Stimulated activated effector memory CD8-positive, alpha-beta T cell treated with anti-CD3 and anti-CD28 coated beads, Interleukin-12 subunit alpha, Interleukin-12 subunit beta, amount 100 ng/mL, for 72 hours (primary cell): ENCODE measurements at regions not wholly inside any gene's neighbourhood (a gene's known extent, or its start where the extent isn't known, plus 50 kb on each side); places are given as distances from the start of the nearest gene placed in this dataset.

Experiments used
- ATAC-seq: fragments of 150-1000 bp; cut with Tn5 transposase; 2 replicates; pipeline ENCODE4 v1.10.0; 2021
- DNase-seq, 2 donors: peaks; one replicate each; pipeline ENCODE4 v3.0.0; 2021 to 2022; ENCODE audit warnings: low spot score in 2 of 2
- H3K27ac Mint-ChIP-seq: one replicate; pipeline ENCODE4 v1.8.0; 2022; ENCODE audit warnings: mild to moderate bottlenecking, mixed read lengths
- H3K36me3 Mint-ChIP-seq: one replicate; pipeline ENCODE4 v1.8.0; 2022; ENCODE audit warnings: mild to moderate bottlenecking, mixed read lengths
- H3K4me1 Mint-ChIP-seq: one replicate; pipeline ENCODE4 v1.8.0; 2022; ENCODE audit warnings: mixed read lengths
- H3K4me3 Mint-ChIP-seq: one replicate; pipeline ENCODE4 v1.8.0; 2022; ENCODE audit warnings: mild to moderate bottlenecking, mixed read lengths
- H3K9me3 Mint-ChIP-seq: one replicate; pipeline ENCODE4 v1.8.0; 2022; ENCODE audit warnings: mixed read lengths

DNA sequence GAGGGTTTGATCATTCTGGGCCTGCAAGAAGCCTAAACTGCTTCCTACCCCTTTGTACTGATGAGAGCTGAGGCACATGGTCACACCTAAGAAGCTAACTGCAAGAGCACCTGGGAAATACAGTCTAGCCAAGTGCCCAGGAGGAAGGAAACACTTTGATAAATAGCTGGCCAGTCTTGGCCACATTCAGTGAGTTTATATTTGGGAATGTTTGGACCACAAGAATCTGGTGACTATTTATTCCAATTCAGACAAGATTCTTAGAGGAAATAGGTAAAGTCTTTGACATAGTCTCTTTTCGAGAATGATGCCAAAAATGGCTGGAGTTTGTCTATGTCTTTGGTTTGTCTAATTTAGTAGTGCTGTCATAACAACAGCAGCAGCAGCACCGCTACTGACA is 213.6 kb downstream of the KIF20B start:
- Mint-ChIP-seq H3K36me3 (no peaks in the 10 kb centered on the region), H3K4me1 (no peaks in the 10 kb centered on the region), H3K27ac (no peak overlapping the region), H3K4me3 (no peak overlapping the region), H3K9me3 (no peaks in the 10 kb centered on the region)
- no peak for DNase-seq
- no peak for ATAC-seq

DNA sequence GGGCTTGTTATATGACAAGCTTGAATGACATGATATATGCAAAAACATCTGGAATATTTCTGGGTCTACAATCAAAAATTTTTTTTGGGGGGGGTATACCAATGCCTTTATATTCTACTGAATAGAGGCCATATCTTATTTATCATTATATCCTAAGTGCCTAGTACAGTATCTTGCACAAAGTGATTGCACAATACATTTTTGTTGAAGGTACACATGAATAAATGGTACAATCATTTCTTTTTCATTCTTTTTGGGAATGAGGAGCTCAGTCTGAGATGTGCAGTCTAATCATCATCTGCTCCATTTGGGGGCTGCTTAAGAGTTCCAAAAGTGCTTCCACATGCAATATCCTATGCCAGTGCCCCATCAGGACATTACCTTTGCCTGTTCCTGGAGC is 214.6 kb downstream of the KIF20B start:
- no peaks in the 10 kb centered on the region for H3K9me3 Mint-ChIP-seq
- no peak for ATAC-seq
- no peaks in the 10 kb centered on the region for H3K36me3 Mint-ChIP-seq
- H3K4me3 Mint-ChIP-seq: no peak overlapping the region
- H3K27ac Mint-ChIP-seq: no peak overlapping the region
- DNase-seq: no peak
- no peaks in the 10 kb centered on the region for H3K4me1 Mint-ChIP-seq

DNA sequence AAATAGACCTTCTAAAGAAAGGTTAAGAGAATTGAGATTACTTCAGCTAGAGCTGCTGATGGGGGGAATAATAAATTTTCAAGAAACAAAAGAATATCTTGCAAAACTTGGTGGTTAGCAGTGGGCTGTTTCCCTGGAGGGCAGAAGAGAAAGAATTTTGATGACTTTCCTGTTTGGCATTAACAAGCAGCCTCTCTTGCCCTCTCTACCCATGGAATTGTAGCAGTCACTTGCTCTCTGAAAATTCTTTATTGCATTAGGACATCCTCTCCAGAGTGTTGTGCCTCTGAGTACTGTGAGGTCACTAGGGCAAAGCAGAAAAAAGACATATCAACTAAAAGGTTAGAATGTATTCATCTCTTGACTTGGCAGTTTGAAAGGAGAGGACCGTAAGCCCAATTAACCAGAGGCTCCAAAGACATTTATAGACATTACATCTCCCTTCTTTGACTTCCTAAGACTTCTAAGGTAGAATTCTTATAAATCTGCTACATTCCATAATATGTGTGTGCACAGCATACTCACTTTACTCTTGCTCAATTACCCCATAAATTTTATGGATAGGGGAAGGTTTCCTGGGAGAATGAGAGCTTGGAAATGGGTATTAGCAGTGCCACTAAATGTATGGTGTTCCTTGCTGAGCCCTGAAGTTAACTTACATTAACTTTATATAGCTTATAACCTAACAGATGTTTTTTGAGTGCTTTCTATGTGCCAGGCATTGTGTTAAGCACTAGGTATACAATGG is 215.3 kb downstream of the KIF20B start:
- H3K36me3 Mint-ChIP-seq: no peaks in the 10 kb centered on the region
- DNase-seq: no peak
- ATAC-seq: no peak

DNA sequence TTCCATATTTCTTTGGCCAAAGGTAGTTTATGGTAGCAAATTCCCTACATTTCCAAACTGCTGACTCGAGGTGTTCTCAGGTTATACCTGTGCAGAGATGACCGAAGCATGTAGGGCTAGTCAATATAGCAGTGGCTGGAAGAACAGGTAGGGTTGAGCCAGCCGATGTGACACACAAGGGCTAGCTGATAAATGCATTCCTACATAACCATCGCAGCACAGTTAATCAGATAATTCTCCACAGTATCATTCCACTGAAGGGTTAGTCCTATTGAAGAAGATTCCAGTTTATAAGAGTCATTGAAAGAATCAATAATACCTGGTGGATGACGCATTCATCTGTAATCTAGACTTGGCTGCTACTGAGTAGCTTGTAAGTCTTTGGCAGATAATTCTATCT is 220.0 kb downstream of the KIF20B start:
- H3K4me3 Mint-ChIP-seq: no peak overlapping the region
- no peaks in the 10 kb centered on the region for H3K36me3 Mint-ChIP-seq
- ATAC-seq (no peak), DNase-seq (no peak)
- H3K9me3 Mint-ChIP-seq: no peaks in the 10 kb centered on the region
- H3K4me1 Mint-ChIP-seq: no peaks in the 10 kb centered on the region
- no peak overlapping the region for H3K27ac Mint-ChIP-seq

More for the DNA sequence above, 215.3 kb downstream of the KIF20B start:
- no peaks in the 10 kb centered on the region for H3K9me3 Mint-ChIP-seq
- H3K4me1 Mint-ChIP-seq: no peaks in the 10 kb centered on the region
- no peak overlapping the region for H3K4me3 Mint-ChIP-seq
- no peak overlapping the region for H3K27ac Mint-ChIP-seq

DNA sequence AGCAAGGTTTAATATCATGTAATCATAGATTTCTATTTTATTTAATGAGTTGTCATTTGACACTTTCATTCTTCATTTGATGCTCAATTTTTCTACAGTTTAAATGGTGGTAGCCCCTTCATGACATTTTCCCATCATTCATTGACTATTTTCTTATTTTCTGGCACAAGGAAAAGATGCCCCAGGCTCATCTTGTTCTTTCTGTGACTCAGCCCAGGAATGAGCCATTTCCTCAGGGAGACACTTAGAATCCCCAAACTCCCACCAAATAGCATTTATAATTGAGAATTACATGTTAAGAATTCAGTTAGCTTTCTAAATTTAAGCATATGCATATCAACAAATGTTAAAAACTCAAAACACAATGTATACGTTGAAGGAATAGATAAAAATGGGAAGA is 222.3 kb downstream of the KIF20B start:
- Mint-ChIP-seq H3K36me3 (no peaks in the 10 kb centered on the region), H3K4me3 (no peak overlapping the region), H3K27ac (no peak overlapping the region), H3K4me1 (no peaks in the 10 kb centered on the region), H3K9me3 (no peaks in the 10 kb centered on the region)
- DNase-seq: no peak
- no peak for ATAC-seq

DNA sequence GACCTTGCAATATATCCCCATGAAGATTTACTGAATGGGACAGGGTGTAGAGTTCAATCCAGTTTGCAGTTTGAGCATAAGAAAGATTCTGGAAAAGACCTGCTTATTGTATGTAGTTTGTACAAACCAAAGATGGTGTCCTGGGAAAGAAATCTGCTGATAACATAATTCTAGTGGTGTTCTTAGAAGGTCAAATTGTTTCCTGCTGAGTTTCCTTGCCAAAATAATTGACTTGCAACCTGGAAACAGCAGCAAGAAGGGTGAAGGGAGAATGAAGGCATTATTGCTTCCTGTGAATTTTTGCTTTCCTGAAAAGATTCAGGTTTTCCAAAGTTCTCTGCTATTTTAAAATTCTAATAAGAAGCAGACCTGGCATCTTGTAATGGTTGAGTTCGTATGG is 222.9 kb downstream of the KIF20B start:
- H3K27ac Mint-ChIP-seq: no peak overlapping the region

DNA sequence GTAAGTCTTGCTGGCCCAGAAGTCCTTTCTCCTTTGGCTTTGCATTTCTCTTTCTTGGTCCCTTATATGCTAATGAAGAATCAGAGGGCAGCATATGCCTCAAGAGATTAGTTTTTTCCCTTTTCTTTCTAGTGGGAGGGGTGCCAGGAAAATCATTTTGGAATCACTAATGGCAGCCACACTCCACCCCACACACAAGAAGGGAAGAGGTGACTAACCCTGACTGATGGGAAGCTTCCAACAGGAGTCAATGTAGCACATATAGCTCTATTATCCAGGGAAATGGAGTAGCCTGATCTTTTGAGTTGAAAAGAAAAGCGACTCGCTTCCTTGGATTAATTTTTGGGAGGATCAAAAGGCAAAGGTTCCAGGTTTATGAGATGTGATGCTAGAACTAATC is 225.3 kb downstream of the KIF20B start:
- Mint-ChIP-seq H3K27ac (no peak overlapping the region), H3K9me3 (no peaks in the 10 kb centered on the region), H3K4me3 (no peak overlapping the region), H3K36me3 (no peaks in the 10 kb centered on the region), H3K4me1 (no peaks in the 10 kb centered on the region)
- DNase-seq (no peak), ATAC-seq (no peak)

More for the DNA sequence above, 222.9 kb downstream of the KIF20B start:
- H3K4me3 Mint-ChIP-seq: no peak overlapping the region
- ATAC-seq (no peak), DNase-seq (no peak)
- no peaks in the 10 kb centered on the region for H3K9me3 Mint-ChIP-seq
- no peaks in the 10 kb centered on the region for H3K36me3 Mint-ChIP-seq
- H3K4me1 Mint-ChIP-seq: no peaks in the 10 kb centered on the region

DNA sequence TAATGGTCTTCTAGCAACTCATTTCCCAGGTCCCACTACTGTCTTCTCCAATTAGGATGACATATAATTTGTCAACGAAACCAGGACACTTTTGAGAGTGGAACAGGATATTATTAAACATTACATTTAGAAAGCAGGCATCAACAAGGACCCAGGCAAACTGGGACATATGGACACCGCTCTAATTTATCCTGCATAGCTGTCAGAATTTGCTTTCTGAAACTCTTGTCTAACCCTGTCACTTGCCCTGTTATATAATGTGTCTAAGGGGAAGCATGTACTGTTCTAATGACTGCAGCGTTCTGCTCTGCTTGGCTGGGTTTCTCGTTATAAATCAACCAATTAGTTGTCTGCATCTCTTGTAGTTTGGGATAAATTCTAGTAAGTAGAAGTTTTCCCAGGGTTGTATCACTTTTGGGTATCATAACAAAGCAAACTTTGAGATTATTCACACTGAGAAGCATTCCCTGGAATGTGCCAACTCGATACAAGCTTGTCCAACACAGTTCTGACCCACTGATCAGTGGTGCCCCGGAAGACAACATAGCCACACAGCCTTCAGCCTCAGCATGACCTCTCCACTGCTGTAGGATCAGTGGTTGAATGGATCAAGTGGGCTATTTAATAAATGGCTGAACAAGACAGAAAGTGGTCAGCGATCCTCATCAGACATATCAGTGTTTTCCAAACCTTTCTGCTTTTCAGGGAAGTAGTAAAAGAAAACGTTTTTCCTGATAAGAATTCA is 228.1 kb downstream of the KIF20B start:
- Mint-ChIP-seq H3K27ac (no peak overlapping the region), H3K4me3 (no peak overlapping the region), H3K36me3 (no peaks in the 10 kb centered on the region), H3K9me3 (no peaks in the 10 kb centered on the region), H3K4me1 (no peaks in the 10 kb centered on the region)
- ATAC-seq: no peak
- DNase-seq: no peak

DNA sequence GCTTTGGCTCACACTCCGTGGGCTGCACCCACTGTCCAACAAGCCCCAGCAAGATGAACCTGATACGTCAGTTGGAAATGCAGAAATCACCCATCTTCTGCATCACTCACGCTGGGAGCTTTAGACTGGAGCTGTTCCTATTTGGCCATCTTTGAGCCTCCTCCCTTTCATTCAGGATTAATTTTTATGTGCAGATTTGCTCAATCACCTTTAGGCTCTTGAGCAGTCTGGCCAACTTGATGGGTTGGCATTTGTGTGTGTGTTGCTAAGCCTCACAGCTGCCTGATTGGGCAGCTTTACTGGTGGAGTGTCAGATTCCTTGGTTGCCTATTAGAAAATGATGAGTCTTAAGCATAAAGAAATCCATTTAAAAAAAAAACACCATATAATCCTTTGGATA is 236.1 kb downstream of the KIF20B start:
- Mint-ChIP-seq H3K4me1 (no peaks in the 10 kb centered on the region), H3K4me3 (no peak overlapping the region), H3K36me3 (no peaks in the 10 kb centered on the region), H3K27ac (no peak overlapping the region), H3K9me3 (no peaks in the 10 kb centered on the region)
- no peak for ATAC-seq
- no peak for DNase-seq

DNA sequence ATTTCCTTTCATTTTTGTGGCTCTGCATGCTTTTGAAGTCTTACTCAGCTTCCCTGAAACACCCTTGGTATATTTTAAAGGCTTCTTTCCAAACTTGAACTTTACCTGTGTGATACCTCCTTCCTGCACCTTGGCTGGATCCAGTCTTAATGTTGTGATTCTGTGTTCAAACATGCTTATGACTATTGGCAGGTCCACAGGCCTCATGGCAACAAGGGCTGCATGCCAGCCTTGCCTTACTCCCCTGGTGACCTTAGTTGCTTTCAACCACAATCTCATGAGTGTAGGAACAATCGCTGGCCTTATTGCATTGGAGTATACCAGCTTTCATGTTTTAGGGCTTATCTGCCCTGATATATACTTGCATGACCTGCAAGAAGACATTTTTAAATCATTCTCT is 238.7 kb downstream of the KIF20B start:
- H3K4me1 Mint-ChIP-seq: no peaks in the 10 kb centered on the region
- no peak overlapping the region for H3K4me3 Mint-ChIP-seq
- DNase-seq: no peak
- ATAC-seq: no peak
- H3K9me3 Mint-ChIP-seq: no peaks in the 10 kb centered on the region
- H3K36me3 Mint-ChIP-seq: no peaks in the 10 kb centered on the region
- H3K27ac Mint-ChIP-seq: no peak overlapping the region

DNA sequence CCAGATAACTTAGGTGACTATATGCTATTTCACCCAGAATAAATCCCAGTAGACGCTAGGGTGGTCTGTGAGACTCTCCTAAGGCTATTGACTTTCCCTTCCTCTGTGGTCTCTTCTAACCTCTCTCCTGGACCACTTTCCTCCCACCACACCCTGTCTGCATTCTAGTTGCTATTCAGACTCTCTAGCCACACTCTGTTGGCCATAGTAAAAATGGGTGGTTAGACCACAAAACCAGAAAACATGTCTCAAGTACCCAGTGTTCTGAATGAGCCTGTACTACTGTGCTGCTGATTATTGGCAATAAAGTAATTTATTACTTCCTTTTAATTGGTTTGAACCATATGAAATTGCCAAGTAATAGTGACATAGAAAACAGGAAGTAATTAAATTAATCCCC is 240.8 kb downstream of the KIF20B start:
- Mint-ChIP-seq H3K4me1 (peaks cover 9% of the 10 kb centered on the region), H3K36me3 (no peaks in the 10 kb centered on the region), H3K4me3 (no peak overlapping the region), H3K9me3 (no peaks in the 10 kb centered on the region), H3K27ac (no peak overlapping the region)
- ATAC-seq: no peak
- no peak for DNase-seq

DNA sequence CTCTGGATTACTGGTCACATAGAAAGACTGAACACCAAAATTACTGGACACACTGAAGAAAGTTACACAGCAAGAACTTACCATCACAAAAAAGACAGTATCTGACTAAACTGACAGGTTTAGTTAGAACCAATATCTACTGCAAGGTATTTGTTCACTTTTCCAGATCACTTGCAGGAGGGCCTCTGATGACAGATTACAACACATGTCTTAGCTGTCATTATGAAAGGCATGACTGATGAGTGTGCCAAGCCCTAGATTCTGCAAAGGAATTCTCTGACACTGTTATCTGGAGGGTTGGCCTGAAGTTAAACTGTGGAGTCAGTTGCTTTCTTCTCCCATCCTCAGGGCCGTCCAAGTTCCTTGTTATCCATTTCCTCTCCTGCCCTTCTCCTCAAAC is 242.7 kb downstream of the KIF20B start:
- no peak for DNase-seq
- no peak for ATAC-seq
- no peaks in the 10 kb centered on the region for H3K9me3 Mint-ChIP-seq
- H3K4me1 Mint-ChIP-seq: peaks cover 9% of the 10 kb centered on the region
- H3K36me3 Mint-ChIP-seq: no peaks in the 10 kb centered on the region
- H3K27ac Mint-ChIP-seq: no peak overlapping the region
- no peak overlapping the region for H3K4me3 Mint-ChIP-seq

DNA sequence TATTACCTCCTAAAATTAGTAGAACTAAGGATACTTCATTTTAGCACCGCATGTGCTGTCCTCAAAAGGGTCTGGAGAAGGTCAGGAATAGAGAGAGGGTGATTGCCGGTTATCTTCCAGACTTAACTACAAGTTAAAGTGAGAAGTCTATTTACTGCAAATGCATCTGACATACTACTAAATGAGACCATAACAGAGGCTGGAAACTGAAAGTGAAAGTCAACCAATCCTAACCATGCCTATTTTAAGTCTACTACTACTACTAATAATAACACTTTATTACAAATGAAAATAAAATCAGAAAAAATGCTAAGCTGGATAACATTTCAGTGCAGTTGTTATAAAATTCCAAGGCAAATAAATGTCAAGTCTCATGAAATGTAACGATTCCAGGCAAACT is 244.7 kb downstream of the KIF20B start:
- peaks cover 9% of the 10 kb centered on the region for H3K4me1 Mint-ChIP-seq
- DNase-seq (no peak), ATAC-seq (no peak)
- no peak overlapping the region for H3K27ac Mint-ChIP-seq
- H3K36me3 Mint-ChIP-seq: no peaks in the 10 kb centered on the region
- H3K4me3 Mint-ChIP-seq: no peak overlapping the region
- H3K9me3 Mint-ChIP-seq: no peaks in the 10 kb centered on the region

DNA sequence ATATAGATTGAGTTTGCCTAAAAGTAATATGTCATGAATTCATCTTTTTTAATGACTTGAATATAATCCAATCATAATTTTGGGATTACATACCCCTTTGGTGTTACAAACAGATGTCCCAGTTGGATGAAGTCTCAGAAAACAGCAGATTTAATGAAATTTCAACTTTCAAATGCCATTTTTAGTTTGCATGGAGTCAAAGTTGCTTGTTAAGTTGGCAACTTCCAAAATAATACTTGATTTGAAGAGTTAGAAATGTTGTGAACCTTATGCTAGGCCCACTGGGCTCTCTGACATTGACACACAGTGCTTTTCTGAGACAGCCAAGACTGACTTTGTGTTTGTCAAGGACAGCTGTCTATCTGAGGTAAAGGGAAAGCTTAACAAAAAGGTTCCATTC is 248.1 kb downstream of the KIF20B start:
- H3K4me1 Mint-ChIP-seq: peaks cover 9% of the 10 kb centered on the region
- H3K27ac Mint-ChIP-seq: no peak overlapping the region
- H3K36me3 Mint-ChIP-seq: no peaks in the 10 kb centered on the region
- ATAC-seq (no peak), DNase-seq (no peak)
- H3K4me3 Mint-ChIP-seq: no peak overlapping the region
- no peaks in the 10 kb centered on the region for H3K9me3 Mint-ChIP-seq

DNA sequence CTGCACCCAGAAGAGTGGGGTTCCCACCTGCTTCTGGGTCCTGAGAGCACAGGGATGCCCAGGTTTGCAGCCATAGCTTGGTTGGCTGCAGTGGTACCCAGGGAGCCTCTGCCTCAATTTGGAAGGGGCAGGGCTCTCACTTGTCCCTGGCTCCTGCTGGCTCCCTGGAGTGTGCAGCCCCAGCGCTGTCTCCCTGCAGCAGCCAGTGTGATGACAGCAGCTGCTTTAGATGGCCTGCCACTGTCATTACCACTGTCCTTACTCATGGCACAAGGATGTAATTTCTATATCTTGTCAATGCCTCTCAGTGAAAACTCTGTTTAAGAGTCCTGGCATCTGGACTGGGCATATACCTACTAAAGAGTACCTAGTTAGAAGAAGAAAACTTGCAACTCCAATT is 250.9 kb downstream of the KIF20B start:
- Mint-ChIP-seq H3K4me1 (no peaks in the 10 kb centered on the region), H3K9me3 (no peaks in the 10 kb centered on the region), H3K36me3 (no peaks in the 10 kb centered on the region), H3K27ac (no peak overlapping the region), H3K4me3 (no peak overlapping the region)
- DNase-seq: no peak
- ATAC-seq: peak; percentile 8

DNA sequence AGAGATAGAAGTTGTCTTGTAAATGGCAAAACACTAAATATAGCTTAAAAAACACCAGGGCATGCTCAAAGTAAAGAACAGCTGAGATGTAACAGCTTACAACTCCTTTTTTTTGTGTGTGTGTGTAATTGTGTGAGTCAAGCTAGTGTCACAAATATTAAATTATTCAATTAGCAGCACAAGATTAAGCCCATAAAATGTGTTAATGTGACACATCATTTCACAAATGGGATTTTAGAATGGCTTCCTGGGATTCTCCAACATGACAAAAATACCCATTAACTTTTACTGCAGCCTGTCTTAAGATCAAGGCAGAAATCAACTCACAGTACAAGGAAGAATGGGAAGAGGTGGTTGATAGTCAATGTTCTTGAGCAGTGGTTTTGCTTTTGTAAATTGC is 251.4 kb downstream of the KIF20B start:
- Mint-ChIP-seq H3K4me3 (no peak overlapping the region), H3K4me1 (no peaks in the 10 kb centered on the region), H3K27ac (no peak overlapping the region), H3K36me3 (no peaks in the 10 kb centered on the region), H3K9me3 (no peaks in the 10 kb centered on the region)
- no peak for ATAC-seq
- DNase-seq: no peak
